HG03565 (cell line): ENCODE measurements at regions not wholly inside any gene's neighbourhood (a gene's known extent, or its start where the extent isn't known, plus 50 kb on each side); places are given as distances from the start of the nearest gene placed in this dataset.

Experiments
- ATAC-seq: cut with Tn5 transposase; IDR thresholded peaks from one replicate; pipeline ENCODE4 v1.9.1; 2021; ENCODE audit warnings: mild to moderate bottlenecking, moderate library complexity; ENCODE audit not compliant: unreplicated experiment

DNA sequence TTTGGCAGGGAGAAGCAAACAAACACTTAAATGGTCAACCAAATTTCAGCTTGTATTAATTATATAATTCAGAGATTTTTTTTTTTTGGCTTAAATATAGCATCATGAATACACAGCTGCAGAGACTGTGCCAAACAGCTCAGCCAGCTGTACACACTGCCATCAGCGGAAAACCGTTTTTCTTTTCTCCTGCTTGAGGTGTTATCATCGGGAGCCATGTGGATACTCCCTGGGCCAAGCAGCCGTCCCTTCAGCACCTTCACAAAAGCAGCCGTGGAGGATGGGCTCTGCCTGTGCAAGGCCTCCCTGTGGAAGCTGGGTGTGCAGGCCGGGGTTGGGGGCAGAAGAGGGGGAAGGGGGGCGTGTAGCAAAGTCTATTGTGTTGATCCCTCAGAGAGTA is 85.0 kb downstream of the NUF2 start:
- ATAC-seq: no peak

DNA sequence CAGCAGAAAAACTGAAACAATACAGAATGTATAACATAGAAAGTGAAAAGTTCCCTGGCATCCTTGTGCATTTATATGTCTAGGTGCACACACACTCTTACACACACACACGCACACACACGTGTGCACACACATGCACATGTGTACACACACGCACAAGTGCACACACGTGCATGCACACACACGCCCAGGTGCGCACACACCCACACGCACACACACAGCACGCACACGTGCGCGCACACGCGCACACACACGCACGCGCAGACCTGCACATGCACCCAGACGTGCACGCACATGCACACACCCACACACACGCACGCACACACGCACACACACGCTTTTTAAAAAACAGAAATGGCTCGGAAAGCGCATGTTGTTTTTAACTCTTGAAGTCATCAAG is 86.5 kb downstream of the NUF2 start:
- ATAC-seq: no peak

DNA sequence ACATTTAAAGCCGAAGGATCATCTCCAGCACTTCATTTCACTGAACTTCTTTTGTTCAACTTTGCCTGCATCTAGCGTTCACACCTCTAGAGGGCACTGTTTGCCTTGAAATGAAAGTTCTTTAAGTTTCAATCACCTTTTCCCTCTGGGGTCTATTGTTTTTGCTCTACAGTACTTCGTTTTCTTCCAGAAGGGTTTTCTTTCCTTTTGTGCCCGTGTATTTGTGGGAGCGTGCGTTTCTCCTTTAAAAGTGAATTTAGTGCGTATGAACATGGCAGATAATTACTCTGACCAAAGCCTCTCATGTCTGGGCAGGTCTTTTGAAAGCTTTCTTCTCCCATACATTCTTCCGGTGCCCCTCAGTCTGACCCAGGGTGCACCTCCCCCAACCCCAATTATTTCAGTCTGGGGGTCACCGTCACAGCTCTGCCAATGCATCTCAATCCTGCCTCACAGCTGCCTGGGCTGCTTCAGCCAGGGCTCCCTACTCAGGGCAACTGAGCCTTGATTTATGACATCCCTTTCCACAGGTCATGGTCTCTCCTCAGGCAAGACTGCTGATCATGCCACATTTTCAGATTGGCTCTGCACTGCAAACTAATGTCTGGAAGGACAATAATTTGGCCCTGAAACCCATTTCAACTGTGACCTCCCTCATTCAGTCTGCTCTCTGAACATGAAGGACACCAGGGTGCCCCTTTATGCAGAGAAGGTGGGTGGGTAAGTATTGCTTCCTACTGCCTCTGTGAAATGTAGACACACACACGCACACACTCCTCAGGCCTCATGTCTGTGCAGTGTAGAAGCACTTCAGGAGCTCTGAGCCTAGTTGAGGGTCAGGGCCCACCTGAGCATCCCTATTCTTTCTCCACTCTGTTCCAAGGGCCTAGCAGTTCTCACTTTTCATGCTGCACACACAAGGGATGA is 88.6 kb downstream of the NUF2 start:
- ATAC-seq: no peak

DNA sequence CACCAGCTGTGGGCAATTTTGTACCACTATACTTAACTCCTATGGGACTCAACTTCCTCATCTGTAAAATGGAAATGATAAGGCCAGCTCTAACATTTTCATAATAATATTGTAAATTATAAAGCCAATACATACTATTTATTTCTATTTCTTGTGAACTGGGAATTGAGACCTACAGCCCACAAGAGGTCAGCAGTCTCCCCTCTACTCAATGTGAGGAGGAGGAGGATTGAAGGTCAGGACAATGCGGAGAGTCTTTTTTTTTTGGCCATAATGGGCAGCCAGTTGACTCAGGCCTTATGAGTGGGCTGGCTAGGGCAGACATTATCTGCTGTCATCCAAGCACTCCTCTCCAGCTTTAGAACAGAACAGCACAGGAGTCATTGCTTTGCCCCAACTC is 90.5 kb downstream of the NUF2 start:
- ATAC-seq: no peak

DNA sequence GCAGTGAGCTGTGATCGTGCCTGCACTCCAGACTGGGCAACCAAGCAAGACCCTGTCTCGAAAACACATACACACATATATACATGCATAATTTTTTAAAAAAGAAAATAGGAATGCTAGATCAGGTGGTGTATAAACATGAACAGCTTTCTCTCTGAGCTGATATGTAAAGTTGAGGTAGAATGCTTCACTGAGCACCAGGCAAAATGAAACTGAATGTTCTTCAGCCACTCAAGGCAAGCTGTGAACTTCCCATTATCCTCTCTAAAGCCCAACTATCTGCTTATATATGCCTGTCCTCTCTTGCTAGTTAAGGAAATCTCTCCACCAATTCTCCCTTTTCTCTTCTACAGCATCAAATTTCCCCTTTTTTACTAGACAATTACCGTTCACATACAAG is 93.0 kb downstream of the NUF2 start:
- ATAC-seq: peak; percentile 97

DNA sequence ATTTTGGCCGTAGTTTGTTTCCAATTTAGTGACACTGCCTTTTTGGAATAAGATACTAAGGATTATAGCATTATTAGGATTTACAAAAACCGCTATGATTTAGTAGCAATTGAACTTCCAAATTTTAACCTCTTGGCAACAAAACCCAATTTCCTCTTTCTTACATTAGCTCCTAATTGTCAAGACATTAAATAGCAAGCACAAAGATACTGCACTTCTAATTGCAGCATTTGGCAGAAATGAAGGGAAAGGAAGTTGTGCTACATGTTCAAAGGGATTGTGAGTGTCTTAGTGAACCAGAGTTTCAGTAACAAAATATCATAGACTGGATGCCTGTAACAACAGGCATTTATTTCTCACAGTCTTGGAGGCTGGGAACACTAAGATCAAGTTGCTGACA is 99.9 kb downstream of the NUF2 start:
- ATAC-seq: no peak

DNA sequence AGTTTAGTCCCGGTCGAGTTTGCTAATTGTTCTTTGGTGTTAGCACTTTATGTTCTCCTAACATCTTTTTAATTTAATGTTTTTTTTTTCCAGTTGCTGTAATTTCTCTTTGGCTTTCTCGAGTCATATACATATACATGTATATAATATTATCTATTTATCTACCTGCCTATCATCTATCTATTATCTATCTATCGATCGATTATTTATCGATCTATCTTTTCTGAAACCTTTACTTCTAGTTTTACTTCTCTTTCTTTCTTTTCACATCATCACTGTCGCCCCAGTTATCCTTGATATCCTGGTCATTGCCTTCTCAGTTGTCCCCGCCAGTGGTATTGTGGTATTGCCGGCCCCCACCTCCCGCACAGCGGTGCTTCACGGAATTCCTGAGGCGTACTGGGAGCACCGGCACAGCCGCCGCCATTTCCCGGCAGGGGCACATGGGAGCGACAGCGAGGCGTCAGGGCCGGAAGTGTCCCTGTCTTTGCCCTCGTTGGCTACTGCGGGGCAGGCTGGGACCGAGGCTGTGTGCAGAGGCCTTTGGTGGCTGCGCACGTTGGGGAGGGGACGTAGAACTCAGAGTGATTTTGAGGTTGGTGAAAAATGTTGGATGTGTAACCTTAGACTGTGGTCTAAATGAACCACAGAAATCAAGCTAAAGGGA is 101.1 kb downstream of the NUF2 start:
- no peak for ATAC-seq

DNA sequence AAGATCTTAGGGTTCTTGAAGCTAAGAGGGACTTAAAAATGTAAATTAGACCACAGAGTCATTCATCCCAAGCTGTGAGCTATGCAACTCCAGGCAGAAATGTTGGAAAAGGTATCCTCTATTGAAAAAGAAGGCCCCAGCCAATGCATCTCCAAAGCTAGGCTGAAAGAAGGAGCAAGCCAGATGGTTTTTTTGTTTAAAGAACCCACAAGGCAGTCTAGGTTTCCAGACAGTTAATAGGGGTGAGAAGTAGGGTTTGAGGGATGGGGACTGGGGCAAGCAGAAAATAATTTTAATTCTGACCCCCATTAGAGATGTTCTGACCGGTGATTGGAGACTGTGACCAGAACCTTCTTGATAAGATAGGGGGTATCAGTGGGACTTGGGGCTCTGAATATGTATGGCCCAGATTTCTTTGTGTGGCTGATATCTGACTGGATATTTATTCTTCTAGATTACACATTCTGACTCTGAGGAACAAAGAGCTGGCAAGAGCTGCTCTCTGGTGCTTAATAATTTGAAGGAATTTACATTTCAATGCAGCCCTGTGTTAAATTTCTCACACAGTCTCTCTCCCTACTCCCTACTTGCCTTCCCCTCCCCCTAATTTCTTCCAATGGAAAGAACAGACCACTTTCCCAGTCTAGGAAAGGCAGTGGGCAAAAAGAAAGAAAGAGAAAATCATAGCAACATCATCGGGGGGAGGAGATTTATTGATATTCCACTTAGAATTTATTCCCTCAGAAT is 104.9 kb downstream of the NUF2 start:
- ATAC-seq: no peak

DNA sequence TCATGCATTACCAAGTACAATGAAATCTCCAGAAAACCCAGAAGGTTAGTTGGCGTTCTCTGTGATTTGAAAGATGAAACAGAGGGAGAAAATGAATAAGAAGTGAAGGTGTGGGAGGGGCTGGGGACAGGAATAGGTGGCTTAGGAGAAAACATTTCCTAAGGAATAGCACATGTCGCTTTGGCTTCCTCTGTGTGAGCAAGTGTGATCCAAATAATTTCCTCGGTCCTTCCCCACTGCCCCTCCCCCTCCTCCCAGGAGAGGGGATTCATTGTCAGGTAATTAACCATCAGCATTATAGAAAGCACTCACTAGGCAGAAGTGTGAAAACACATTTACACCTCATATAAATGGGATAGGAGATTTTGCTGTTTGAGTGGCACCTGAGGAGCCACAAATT is 105.5 kb downstream of the NUF2 start:
- no peak for ATAC-seq

DNA sequence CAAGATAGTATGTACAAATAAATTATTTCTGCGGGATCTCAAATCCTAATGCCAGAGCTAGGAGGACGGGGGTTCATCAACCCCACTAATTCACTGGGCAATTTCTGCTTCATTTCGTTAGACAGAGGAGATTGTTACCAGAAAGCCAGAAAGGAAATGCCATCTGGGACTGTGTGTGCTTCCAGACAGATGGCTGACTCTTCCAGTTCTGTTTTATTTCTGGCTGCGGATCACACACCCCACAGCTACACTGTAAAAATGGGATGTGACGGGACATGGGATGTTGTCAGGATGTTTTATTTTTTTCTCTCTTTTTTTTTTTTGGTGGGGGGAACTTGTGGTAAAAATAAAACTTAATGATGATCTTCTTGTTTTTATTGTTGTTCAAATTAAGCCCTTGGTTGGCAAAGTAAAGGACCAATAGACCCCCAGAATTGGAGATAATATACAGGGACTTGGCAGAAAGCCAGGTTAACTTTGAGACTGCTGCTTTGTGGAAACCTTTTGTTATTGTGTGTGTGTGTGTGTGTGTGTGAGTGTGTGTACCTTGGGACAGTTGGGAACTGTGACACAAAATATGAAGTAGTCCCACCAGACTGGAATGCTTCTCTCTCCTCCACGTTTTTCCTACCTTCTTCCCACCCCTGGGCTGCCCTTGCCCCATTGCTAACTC is 114.5 kb downstream of the NUF2 start:
- no peak for ATAC-seq

DNA sequence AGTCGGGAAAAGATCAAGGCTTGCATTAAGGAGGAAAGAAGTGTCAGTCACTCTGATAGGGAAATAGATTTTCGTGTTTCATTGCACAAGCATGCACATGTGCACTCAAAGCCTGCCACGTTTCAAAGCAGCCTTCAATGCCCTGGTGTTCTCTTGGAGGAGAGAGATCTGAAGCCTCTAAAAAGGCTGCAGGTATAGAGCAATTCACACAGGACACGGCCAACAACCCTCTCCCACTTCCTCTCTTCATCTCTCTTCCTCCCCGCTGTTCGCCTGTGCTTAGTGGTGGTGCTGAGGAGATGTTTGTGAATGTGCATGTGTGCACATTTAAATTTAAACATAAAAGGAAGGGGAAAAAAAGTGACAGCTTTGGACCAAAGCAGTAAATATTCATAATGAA is 117.7 kb downstream of the NUF2 start:
- ATAC-seq: no peak

DNA sequence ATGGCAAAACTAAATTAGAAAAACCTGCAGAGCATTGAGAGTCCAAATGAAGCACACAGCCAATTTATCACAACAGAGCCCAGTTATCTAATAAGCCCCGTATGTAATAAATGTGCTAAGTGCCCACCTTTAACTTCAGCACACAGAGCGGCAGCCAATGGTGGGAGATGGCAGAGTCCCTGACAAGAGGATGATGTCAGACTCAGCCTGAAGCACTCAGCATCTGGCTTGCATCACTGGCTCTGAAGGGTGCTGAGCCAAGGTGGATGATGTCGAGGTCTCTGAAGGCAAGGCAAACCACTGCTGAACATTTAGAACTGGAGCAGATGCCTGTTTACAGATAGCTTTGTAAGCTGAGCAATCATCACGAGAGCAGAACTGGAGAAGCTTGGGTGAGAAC is 118.3 kb downstream of the NUF2 start:
- no peak for ATAC-seq

DNA sequence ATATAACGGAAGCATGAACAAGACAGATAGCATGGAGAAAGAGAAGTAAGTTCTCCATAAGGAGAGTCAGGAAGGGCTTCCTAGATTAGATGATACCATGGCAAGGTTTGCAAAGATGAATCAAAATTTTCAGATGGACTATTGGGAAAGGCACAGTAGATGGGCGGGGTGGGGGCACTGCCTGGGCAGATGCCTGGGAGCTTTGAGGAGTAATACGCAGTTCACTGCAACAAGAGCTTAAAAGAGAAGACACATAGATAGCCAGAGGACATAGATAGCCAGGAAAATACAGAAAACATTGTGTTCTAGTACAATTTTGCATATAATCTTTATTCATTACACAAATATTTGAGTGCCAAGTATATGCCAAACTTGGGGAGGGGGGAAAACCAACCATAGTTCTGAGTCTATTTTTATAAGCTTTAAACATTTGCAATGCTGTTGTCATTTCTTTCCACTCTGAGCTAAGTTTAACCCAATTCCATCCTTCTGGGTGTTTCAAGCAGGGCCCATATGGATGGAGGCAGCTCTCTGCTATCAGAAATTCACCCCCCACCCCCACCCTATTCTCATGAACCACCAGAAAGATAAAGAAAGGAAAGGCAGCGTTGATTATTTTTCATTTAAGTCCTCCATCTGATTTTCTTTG is 120.6 kb downstream of the NUF2 start:
- no peak for ATAC-seq

DNA sequence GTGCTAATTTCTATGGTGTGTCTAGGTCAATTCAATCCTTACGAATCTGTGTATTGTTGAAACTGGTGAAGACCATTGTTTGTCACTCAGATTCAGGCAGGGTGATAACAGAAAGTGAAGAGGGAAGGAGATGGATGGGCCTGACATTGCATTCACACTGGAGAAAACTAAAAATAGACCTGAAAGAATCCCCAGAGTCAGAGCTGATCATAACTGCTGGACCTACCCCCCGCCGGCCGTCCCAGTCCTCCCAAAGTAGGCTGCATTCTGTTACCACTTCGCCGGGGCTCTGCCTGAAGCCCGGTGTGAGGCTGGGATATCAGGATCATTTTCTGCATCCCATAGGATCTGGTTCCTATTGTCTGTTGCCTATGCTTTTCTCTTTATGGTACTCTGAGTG is 121.1 kb downstream of the NUF2 start:
- ATAC-seq: no peak

DNA sequence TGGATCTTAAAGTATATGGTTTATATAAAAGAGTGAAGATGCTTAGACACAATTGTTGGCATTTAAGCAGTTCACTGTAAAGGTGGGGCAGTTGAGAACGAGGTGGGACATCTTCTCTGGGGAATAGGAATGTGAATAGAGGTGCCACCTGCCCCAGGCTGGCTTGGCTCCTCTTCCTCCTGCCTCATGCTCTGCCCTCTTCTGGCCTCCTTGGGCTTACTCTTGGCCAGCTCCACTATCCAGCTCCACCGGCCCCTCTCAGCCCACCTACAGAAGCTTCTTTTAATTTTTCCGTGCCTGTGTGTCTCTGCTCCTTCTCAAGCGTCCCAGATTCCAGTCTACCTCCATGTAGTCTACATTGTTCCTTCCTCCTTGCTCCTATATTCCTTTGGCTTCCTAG is 122.1 kb downstream of the NUF2 start:
- ATAC-seq: no peak

DNA sequence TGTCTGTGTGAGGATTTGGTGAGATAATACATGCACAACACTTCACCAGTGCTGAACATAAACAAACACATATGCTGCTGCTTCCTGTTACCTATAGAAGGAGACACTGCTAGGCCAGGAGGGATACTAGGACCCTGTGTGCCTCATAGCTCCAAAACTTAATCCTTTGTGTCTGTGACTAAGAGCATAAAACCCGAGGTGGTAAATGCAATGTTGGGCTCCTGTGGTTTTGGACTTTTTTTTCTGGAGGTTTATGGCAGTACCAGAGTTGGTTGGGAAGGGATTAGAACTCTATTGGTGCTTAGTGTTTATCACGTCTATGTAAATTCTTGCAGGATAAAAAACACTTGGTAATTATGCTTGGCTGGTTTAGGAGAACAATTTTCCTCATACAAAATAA is 122.9 kb downstream of the NUF2 start:
- no peak for ATAC-seq

DNA sequence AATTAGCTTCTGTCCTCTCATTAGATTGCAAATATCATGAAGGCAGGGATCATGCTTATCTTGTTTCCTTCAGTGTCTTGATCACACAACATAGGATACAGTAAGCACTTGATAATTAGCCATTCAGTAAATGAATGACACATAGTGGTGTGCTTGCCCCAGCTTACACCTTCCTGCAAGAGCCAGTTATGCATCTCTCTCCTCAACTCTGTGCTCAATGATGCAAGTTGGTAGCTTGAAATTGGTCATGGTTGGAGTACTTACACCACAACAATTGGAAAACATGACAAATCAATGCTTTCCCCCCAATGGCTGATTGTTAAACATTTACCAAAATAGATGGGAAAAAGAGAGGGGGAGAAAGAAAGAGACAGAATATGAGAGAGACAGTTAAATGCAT is 129.2 kb downstream of the NUF2 start:
- no peak for ATAC-seq

DNA sequence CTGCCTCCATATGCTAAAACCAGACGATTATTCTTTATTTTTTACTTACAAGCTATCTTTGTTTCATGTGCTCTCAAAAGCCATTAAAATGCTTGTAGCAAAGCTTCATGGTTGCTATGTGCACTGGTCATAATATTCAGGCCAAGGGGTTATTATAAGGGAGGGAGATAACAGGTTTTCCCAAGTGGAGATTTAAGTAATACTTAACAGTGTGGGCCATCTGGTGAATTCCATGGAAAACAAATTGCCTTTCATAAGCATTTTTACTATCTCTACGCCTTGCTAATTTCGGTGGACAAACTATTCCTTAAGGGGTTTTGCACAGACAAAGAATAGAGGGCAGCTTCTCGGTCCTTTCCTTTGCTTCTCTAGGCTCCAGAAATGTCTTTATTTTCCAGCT is 137.8 kb downstream of the NUF2 start:
- ATAC-seq: no peak

DNA sequence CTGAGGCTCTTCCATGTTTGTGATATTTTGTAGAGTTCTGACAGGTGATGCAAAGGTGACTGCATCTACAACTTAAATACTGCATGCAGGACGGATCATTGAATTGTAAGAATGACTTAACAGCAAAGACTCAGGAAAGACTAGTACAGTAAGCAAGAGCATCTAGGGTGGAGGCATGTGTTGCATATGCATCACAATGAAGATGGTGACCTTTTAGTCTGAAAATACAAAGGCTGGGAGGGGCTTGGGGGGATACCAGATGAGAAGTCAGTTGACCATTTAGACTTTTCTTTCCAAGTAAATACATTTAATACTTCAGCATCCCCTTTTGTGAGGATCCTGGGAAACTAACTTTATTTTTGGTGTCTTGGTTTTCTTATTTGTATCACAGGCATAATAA is 145.5 kb downstream of the NUF2 start:
- ATAC-seq: no peak

DNA sequence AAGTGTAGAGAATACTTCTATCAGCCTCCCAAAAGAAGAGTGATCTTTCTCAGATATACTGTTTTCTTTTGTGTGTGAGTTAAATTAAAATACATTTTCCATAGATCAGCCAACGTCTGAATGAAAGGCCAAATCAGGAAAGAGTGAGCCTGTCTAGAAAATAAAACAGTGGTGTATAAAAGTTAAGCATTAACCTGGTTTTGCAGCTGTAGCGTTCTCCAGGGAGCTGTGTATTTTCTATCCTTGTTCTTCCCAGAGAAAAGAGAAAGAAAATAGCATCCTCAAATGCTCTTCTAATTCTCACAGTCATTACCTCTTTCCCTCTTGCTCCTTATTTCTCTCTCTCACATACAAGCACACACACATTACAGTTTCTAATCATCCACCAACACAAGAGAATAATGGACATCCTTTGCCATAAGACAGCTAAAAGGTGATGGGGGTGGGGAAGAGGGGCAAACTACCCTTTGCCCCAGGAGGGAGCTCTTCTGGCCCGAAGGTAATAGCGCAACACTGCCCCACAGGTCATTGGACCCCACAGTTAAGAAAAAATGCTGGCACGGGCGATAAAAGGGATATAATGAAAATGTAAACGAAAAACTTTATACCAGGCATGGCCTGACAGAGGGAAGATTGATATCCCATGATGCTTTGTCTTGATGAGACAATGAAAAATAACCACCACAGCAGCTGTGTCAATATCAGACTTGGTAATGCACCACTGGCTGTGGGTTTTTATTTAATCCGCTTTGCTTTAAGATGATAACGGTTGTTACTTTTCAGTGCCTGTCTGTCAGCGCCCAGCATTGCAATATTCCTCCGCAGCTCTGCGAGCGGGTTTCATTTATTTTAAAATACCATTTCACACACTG is 150.3 kb downstream of the NUF2 start:
- ATAC-seq: no peak
